HL-60 (cell line): ENCODE measurements at regions not wholly inside any gene's neighbourhood (a gene's known extent, or its start where the extent isn't known, plus 50 kb on each side); places are given as distances from the start of the nearest gene placed in this dataset.

ENCODE experiments used
- GABPA ChIP-seq: IDR thresholded peaks from 2 replicates; pipeline ENCODE4 v1.6.1; 2012; ENCODE audit warnings: low read depth
- POLR2AphosphoS5 ChIP-seq: IDR thresholded peaks from 2 replicates; pipeline ENCODE4 v1.6.1; 2012; ENCODE audit warnings: low read depth
- REST ChIP-seq: IDR thresholded peaks from 2 replicates; pipeline ENCODE4 v1.6.1; 2012; ENCODE audit warnings: low read depth; ENCODE audit not compliant: insufficient replicate concordance
- SPI1 ChIP-seq: IDR thresholded peaks from 2 replicates; pipeline ENCODE4 v1.6.1; 2012; ENCODE audit warnings: low read depth, mild to moderate bottlenecking, borderline replicate concordance
- TF ChIP-seq, protein P1 (sequence below): IDR thresholded peaks from one replicate; pipeline ENCODE4 v1.5.1; 2011; ENCODE audit warnings: low read length, control low read depth, inconsistent platforms; ENCODE audit not compliant: insufficient read depth

- TF ChIP-seq REST (no peak), GABPA (no peak), SPI1 (no peak), POLR2AphosphoS5 (no peak)
- TF ChIP-seq, protein P1, sequence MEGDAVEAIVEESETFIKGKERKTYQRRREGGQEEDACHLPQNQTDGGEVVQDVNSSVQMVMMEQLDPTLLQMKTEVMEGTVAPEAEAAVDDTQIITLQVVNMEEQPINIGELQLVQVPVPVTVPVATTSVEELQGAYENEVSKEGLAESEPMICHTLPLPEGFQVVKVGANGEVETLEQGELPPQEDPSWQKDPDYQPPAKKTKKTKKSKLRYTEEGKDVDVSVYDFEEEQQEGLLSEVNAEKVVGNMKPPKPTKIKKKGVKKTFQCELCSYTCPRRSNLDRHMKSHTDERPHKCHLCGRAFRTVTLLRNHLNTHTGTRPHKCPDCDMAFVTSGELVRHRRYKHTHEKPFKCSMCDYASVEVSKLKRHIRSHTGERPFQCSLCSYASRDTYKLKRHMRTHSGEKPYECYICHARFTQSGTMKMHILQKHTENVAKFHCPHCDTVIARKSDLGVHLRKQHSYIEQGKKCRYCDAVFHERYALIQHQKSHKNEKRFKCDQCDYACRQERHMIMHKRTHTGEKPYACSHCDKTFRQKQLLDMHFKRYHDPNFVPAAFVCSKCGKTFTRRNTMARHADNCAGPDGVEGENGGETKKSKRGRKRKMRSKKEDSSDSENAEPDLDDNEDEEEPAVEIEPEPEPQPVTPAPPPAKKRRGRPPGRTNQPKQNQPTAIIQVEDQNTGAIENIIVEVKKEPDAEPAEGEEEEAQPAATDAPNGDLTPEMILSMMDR = no peak
Measured at GRCh38 chr3:73827725-73828211, 203.0 kb upstream of the PDZRN3 start.
